ENCODE measurements at regions not wholly inside any gene's neighbourhood (a gene's known extent, or its start where the extent isn't known, plus 50 kb on each side); places are given as distances from the start of the nearest gene placed in this dataset.

DNA sequence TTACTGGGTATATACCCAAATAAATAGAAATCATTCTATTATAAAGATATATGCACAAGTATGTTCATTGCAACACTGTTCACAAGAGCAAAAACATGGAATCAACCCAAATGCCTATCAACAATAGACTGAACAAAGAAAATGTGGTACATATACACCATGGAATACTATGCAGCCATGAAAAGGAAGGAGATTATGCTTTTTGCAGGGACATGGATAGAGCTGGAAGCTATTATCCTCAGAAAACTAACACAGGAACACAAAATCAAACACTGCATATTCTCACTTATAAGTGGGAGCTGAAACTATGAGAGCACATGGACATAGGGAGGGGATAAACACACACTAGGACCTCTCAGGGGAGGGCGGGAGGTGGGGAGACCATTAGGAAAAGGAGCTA lies 298.4 kb upstream of the CDH9 start:
- Histone ChIP-seq H3K4me2 (no peak overlapping the region), H3F3A (replicated peaks; ENCODE audit: low read depth) (no peaks in the 10 kb centered on the region), H3K27ac (ENCODE audit: low read depth) (no peak overlapping the region), H3K9me2 (ENCODE audit: insufficient read depth) (no peaks in the 10 kb centered on the region), H3K4me1 (ENCODE audit: insufficient read depth) (no peaks in the 10 kb centered on the region), H3K79me2 (replicated peaks; ENCODE audit: insufficient read depth) (no peaks in the 10 kb centered on the region), H2AFZ (no peak overlapping the region), H3K36me3 (ENCODE audit: insufficient read depth) (no peaks in the 10 kb centered on the region), H3K27me3 (ENCODE audit: insufficient read depth) (no peaks in the 10 kb centered on the region), H3K4me3 (no peak overlapping the region), H4K20me1 (replicated peaks; ENCODE audit: insufficient read depth) (no peaks in the 10 kb centered on the region)
- DNase-seq (ENCODE audit: low spot score) (no peak), ATAC-seq (no peak)
- TF ChIP-seq ZNF331 (CRISPR knock-in tag; IDR thresholded peaks at IDR 0.05; ENCODE audit: low read depth) (no peak), CREB1 (CRISPR knock-in tag; IDR thresholded peaks at IDR 0.05; ENCODE audit: low read depth) (no peak), EZH2 (IDR thresholded peaks at IDR 0.05; ENCODE audit: low read depth, unreplicated experiment) (no peak), JUNB (IDR thresholded peaks at IDR 0.05; ENCODE audit: unreplicated experiment) (no peak), NANOG (IDR thresholded peaks at IDR 0.05; ENCODE audit: borderline replicate concordance) (no peak), ZNF114 (CRISPR knock-in tag; IDR thresholded peaks at IDR 0.05) (no peak), EZH2phosphoT487 (IDR thresholded peaks at IDR 0.05; ENCODE audit: unreplicated experiment) (no peak)
- TF ChIP-seq, protein P1, sequence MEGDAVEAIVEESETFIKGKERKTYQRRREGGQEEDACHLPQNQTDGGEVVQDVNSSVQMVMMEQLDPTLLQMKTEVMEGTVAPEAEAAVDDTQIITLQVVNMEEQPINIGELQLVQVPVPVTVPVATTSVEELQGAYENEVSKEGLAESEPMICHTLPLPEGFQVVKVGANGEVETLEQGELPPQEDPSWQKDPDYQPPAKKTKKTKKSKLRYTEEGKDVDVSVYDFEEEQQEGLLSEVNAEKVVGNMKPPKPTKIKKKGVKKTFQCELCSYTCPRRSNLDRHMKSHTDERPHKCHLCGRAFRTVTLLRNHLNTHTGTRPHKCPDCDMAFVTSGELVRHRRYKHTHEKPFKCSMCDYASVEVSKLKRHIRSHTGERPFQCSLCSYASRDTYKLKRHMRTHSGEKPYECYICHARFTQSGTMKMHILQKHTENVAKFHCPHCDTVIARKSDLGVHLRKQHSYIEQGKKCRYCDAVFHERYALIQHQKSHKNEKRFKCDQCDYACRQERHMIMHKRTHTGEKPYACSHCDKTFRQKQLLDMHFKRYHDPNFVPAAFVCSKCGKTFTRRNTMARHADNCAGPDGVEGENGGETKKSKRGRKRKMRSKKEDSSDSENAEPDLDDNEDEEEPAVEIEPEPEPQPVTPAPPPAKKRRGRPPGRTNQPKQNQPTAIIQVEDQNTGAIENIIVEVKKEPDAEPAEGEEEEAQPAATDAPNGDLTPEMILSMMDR (conservative IDR thresholded peaks at IDR 0.05; ENCODE audit: low read depth in 2 of 2): no peak
- TF ChIP-seq, protein P2, sequence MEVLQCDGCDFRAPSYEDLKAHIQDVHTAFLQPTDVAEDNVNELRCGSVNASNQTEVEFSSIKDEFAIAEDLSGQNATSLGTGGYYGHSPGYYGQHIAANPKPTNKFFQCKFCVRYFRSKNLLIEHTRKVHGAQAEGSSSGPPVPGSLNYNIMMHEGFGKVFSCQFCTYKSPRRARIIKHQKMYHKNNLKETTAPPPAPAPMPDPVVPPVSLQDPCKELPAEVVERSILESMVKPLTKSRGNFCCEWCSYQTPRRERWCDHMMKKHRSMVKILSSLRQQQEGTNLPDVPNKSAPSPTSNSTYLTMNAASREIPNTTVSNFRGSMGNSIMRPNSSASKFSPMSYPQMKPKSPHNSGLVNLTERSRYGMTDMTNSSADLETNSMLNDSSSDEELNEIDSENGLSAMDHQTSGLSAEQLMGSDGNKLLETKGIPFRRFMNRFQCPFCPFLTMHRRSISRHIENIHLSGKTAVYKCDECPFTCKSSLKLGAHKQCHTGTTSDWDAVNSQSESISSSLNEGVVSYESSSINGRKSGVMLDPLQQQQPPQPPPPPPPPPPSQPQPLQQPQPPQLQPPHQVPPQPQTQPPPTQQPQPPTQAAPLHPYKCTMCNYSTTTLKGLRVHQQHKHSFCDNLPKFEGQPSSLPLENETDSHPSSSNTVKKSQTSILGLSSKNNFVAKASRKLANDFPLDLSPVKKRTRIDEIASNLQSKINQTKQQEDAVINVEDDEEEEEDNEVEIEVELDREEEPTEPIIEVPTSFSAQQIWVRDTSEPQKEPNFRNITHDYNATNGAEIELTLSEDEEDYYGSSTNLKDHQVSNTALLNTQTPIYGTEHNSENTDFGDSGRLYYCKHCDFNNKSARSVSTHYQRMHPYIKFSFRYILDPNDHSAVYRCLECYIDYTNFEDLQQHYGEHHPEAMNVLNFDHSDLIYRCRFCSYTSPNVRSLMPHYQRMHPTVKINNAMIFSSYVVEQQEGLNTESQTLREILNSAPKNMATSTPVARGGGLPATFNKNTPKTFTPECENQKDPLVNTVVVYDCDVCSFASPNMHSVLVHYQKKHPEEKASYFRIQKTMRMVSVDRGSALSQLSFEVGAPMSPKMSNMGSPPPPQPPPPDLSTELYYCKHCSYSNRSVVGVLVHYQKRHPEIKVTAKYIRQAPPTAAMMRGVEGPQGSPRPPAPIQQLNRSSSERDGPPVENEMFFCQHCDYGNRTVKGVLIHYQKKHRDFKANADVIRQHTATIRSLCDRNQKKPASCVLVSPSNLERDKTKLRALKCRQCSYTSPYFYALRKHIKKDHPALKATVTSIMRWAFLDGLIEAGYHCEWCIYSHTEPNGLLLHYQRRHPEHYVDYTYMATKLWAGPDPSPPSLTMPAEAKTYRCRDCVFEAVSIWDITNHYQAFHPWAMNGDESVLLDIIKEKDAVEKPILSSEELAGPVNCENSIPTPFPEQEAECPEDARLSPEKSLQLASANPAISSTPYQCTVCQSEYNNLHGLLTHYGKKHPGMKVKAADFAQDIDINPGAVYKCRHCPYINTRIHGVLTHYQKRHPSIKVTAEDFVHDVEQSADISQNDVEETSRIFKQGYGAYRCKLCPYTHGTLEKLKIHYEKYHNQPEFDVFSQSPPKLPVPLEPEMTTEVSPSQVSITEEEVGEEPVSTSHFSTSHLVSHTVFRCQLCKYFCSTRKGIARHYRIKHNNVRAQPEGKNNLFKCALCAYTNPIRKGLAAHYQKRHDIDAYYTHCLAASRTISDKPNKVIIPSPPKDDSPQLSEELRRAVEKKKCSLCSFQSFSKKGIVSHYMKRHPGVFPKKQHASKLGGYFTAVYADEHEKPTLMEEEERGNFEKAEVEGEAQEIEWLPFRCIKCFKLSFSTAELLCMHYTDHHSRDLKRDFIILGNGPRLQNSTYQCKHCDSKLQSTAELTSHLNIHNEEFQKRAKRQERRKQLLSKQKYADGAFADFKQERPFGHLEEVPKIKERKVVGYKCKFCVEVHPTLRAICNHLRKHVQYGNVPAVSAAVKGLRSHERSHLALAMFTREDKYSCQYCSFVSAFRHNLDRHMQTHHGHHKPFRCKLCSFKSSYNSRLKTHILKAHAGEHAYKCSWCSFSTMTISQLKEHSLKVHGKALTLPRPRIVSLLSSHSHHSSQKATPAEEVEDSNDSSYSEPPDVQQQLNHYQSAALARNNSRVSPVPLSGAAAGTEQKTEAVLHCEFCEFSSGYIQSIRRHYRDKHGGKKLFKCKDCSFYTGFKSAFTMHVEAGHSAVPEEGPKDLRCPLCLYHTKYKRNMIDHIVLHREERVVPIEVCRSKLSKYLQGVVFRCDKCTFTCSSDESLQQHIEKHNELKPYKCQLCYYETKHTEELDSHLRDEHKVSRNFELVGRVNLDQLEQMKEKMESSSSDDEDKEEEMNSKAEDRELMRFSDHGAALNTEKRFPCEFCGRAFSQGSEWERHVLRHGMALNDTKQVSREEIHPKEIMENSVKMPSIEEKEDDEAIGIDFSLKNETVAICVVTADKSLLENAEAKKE (CRISPR knock-in tag; IDR thresholded peaks at IDR 0.05): no peak
- TF ChIP-seq, protein P3, sequence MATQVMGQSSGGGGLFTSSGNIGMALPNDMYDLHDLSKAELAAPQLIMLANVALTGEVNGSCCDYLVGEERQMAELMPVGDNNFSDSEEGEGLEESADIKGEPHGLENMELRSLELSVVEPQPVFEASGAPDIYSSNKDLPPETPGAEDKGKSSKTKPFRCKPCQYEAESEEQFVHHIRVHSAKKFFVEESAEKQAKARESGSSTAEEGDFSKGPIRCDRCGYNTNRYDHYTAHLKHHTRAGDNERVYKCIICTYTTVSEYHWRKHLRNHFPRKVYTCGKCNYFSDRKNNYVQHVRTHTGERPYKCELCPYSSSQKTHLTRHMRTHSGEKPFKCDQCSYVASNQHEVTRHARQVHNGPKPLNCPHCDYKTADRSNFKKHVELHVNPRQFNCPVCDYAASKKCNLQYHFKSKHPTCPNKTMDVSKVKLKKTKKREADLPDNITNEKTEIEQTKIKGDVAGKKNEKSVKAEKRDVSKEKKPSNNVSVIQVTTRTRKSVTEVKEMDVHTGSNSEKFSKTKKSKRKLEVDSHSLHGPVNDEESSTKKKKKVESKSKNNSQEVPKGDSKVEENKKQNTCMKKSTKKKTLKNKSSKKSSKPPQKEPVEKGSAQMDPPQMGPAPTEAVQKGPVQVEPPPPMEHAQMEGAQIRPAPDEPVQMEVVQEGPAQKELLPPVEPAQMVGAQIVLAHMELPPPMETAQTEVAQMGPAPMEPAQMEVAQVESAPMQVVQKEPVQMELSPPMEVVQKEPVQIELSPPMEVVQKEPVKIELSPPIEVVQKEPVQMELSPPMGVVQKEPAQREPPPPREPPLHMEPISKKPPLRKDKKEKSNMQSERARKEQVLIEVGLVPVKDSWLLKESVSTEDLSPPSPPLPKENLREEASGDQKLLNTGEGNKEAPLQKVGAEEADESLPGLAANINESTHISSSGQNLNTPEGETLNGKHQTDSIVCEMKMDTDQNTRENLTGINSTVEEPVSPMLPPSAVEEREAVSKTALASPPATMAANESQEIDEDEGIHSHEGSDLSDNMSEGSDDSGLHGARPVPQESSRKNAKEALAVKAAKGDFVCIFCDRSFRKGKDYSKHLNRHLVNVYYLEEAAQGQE (IDR thresholded peaks at IDR 0.05; ENCODE audit: unreplicated experiment): no peak
- H3K27ac Mint-ChIP-seq: no peak overlapping the region
- H3K27me3 Mint-ChIP-seq (ENCODE audit: insufficient read depth, low read depth, poor library complexity): no peaks in the 10 kb centered on the region
- H3K9me3 Mint-ChIP-seq: peaks cover 21% of the 10 kb centered on the region; the same call in 2 of the 3 replicates
- H3K4me1 Mint-ChIP-seq: peaks cover 9% of the 10 kb centered on the region; the same call in 2 of the 3 replicates
- peaks cover 16% of the 10 kb centered on the region; the same call in 2 of the 3 replicates for H3K36me3 Mint-ChIP-seq (ENCODE audit: low read depth)
- H3K4me3 Mint-ChIP-seq: no peak overlapping the region

Measured in GM23338 (cell line).